GM23338 (cell line): ENCODE measurements at regions not wholly inside any gene's neighbourhood (a gene's known extent, or its start where the extent isn't known, plus 50 kb on each side); places are given as distances from the start of the nearest gene placed in this dataset.

Experiments
- ATAC-seq: fragments of 200-7000 bp; cut with Tn5 transposase; 3 replicates; pipeline ENCODE4 v1.9.1; 2020
- DNase-seq: peaks from one replicate; pipeline ENCODE4 v3.0.0-alpha.2; 2015; ENCODE audit warnings: low spot score
- H2AFZ ChIP-seq: fragments of 200-600 bp; sonication (generic); 2 replicates; pipeline ENCODE4 v1.8.0; 2016; ENCODE audit warnings: antibody characterized with exemption, mild to moderate bottlenecking, moderate library complexity
- H3F3A ChIP-seq: fragments of 200-600 bp; sonication (generic); replicated peaks from 2 replicates; pipeline ENCODE4 v1.8.0; 2017; ENCODE audit warnings: antibody characterized with exemption, mixed run types, low read depth
- H3K27ac ChIP-seq: fragments of 200-600 bp; sonication (generic); 2 replicates; pipeline ENCODE4 v1.6.1; 2016; ENCODE audit warnings: low read depth
- H3K27me3 ChIP-seq: fragments of 200-600 bp; sonication (generic); 2 replicates; pipeline ENCODE4 v1.8.0; 2016; ENCODE audit warnings: mild to moderate bottlenecking, mixed run types, moderate library complexity; ENCODE audit not compliant: insufficient read depth
- H3K36me3 ChIP-seq: fragments of 200-600 bp; sonication (generic); 2 replicates; pipeline ENCODE4 v1.8.0; 2016; ENCODE audit warnings: mild to moderate bottlenecking; ENCODE audit not compliant: insufficient read depth
- H3K4me1 ChIP-seq: fragments of 200-600 bp; sonication (generic); 2 replicates; pipeline ENCODE4 v1.8.0; 2016; ENCODE audit warnings: mild to moderate bottlenecking, moderate library complexity; ENCODE audit not compliant: insufficient read depth
- H3K4me2 ChIP-seq: fragments of 200-600 bp; sonication (generic); 2 replicates; pipeline ENCODE4 v1.7.1; 2017; ENCODE audit warnings: mixed run types
- H3K4me3 ChIP-seq: fragments of 200-600 bp; sonication (generic); 2 replicates; pipeline ENCODE4 v1.6.1; 2016; ENCODE audit warnings: mixed run types
- H3K79me2 ChIP-seq: fragments of 200-600 bp; sonication (generic); replicated peaks from 2 replicates; pipeline ENCODE4 v1.8.0; 2017; ENCODE audit warnings: mild to moderate bottlenecking; ENCODE audit not compliant: insufficient read depth
- H3K9me2 ChIP-seq: fragments of 200-600 bp; sonication (generic); 2 replicates; pipeline ENCODE4 v1.8.0; 2017; ENCODE audit not compliant: insufficient read depth
- H4K20me1 ChIP-seq: fragments of 200-600 bp; sonication (generic); replicated peaks from 2 replicates; pipeline ENCODE4 v1.8.0; 2017; ENCODE audit warnings: mild to moderate bottlenecking; ENCODE audit not compliant: insufficient read depth
- H3K27ac Mint-ChIP-seq: 2 replicates; pipeline ENCODE4 v1.8.0; 2020; ENCODE audit warnings: inconsistent platforms, mild to moderate bottlenecking, moderate library complexity, mixed read lengths
- H3K27me3 Mint-ChIP-seq: 3 replicates; pipeline ENCODE4 v1.8.0; 2022; ENCODE audit warnings: low read depth, mild to moderate bottlenecking, moderate library complexity, mixed read lengths, inconsistent platforms; ENCODE audit not compliant: insufficient read depth, poor library complexity
- H3K36me3 Mint-ChIP-seq: 3 replicates; pipeline ENCODE4 v1.8.0; 2021; ENCODE audit warnings: low read depth, mild to moderate bottlenecking, inconsistent platforms, moderate library complexity, mixed read lengths
- H3K4me1 Mint-ChIP-seq: 3 replicates; pipeline ENCODE4 v1.8.0; 2020; ENCODE audit warnings: mild to moderate bottlenecking, inconsistent platforms, mixed read lengths
- H3K4me3 Mint-ChIP-seq: 3 replicates; pipeline ENCODE4 v1.8.0; 2021; ENCODE audit warnings: moderate library complexity, mild to moderate bottlenecking, inconsistent platforms, mixed read lengths
- H3K9me3 Mint-ChIP-seq: 3 replicates; pipeline ENCODE4 v1.8.0; 2020; ENCODE audit warnings: moderate library complexity, mild to moderate bottlenecking, inconsistent platforms, mixed read lengths
- CREB1 ChIP-seq: fragments of 250-450 bp; sonication (Bioruptor Pico); IDR thresholded peaks from 2 replicates; pipeline ENCODE4 v1.5.0; 2020; ENCODE audit warnings: low read depth, mild to moderate bottlenecking, moderate library complexity
- ETS1 ChIP-seq: IDR thresholded peaks from 2 replicates; pipeline ENCODE4 v1.6.1; 2016; ENCODE audit warnings: antibody characterized with exemption
- EZH2 ChIP-seq: fragments of 200-600 bp; sonication (generic); IDR thresholded peaks from one replicate; pipeline ENCODE4 v1.8.0; 2017; ENCODE audit warnings: antibody characterized with exemption, mild to moderate bottlenecking, low read depth; ENCODE audit not compliant: unreplicated experiment
- REST ChIP-seq: IDR thresholded peaks from one replicate; pipeline ENCODE4 v1.6.1; 2018; ENCODE audit warnings: antibody characterized with exemption; ENCODE audit not compliant: unreplicated experiment
- STAT1 ChIP-seq: IDR thresholded peaks from one replicate; pipeline ENCODE4 v1.6.1; 2016; ENCODE audit warnings: antibody characterized with exemption; ENCODE audit not compliant: unreplicated experiment
- ZNF331 ChIP-seq: fragments of 250-450 bp; sonication (Bioruptor Pico); IDR thresholded peaks from 2 replicates; pipeline ENCODE4 v1.5.0; 2020; ENCODE audit warnings: low read depth, mild to moderate bottlenecking, moderate library complexity
- TF ChIP-seq, protein P1 (sequence below), 2 experiments: fragments of 200-600 bp in 1 of 2; sonication (generic) in 1 of 2; conservative IDR thresholded peaks; 2 replicates each; pipeline versions ENCODE4 v1.5.1 to v1.6.1; 2016 to 2017; ENCODE audit warnings: antibody characterized with exemption in 2 of 2, low read depth in 2 of 2, mild to moderate bottlenecking in 2 of 2, moderate library complexity in 1 of 2

DNA sequence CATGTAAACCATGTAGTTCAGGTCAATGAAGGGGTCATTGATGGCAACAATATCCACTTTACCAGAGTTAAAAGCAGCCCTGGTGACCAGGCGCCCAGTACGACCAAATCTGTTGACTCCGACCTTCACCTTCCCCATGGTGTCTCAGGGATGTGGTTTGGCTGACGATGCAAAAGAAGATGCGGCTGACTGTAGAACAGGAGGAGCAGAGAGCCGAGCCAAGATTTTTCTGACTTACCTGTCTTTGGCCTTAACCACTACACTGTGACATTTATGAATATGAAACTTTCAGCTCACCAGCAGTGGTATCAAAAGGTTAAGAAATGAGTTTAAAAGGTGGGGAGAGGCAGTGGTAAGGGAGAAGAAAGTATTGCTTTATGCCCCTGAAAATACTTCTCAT is 309.8 kb downstream of the BCOR start (continued):
- TF ChIP-seq, protein P1, sequence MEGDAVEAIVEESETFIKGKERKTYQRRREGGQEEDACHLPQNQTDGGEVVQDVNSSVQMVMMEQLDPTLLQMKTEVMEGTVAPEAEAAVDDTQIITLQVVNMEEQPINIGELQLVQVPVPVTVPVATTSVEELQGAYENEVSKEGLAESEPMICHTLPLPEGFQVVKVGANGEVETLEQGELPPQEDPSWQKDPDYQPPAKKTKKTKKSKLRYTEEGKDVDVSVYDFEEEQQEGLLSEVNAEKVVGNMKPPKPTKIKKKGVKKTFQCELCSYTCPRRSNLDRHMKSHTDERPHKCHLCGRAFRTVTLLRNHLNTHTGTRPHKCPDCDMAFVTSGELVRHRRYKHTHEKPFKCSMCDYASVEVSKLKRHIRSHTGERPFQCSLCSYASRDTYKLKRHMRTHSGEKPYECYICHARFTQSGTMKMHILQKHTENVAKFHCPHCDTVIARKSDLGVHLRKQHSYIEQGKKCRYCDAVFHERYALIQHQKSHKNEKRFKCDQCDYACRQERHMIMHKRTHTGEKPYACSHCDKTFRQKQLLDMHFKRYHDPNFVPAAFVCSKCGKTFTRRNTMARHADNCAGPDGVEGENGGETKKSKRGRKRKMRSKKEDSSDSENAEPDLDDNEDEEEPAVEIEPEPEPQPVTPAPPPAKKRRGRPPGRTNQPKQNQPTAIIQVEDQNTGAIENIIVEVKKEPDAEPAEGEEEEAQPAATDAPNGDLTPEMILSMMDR (conservative IDR thresholded peaks at IDR 0.05; ENCODE audit: low read depth in 2 of 2): no peak
- no peak for TF ChIP-seq EZH2

DNA sequence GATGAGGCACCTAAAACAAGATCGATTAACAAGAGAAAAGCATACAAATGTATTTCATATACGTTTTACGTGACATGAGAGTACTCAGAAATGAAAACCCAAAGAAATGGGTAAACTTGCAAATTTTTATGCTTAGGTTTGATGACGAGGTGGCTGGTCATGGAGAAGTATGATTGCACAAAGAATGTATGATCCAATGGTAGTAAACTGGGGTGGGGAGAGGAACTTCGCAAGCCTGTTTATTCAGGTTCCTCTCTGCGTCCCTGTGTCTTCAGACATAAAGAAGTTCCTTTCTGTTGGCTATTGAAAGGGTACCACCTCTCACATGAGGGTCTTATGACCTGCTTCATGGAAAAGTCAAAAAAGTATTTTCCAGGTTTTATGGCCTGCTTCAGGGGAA is 309.2 kb downstream of the BCOR start:
- Histone ChIP-seq H3K9me2 (no peaks in the 10 kb centered on the region; the same call in 1 of the 2 replicates), H3K4me3 (no peak overlapping the region), H3K36me3 (no peaks in the 10 kb centered on the region), H3K27me3 (no peaks in the 10 kb centered on the region), H3K79me2 (no peaks in the 10 kb centered on the region), H3K4me2 (no peak overlapping the region), H4K20me1 (no peaks in the 10 kb centered on the region), H2AFZ (no peak overlapping the region), H3K4me1 (no peaks in the 10 kb centered on the region), H3F3A (no peaks in the 10 kb centered on the region), H3K27ac (no peak overlapping the region)
- Mint-ChIP-seq H3K36me3 (no peaks in the 10 kb centered on the region), H3K4me3 (no peak overlapping the region), H3K27me3 (no peaks in the 10 kb centered on the region), H3K9me3 (no peaks in the 10 kb centered on the region), H3K27ac (no peak overlapping the region), H3K4me1 (no peaks in the 10 kb centered on the region; the same call in 2 of the 3 replicates)
- DNase-seq: no peak
- no peak for ATAC-seq
- TF ChIP-seq STAT1: no peak
- no peak for TF ChIP-seq EZH2

- no peak overlapping the region for H3K4me2 ChIP-seq
- no peak overlapping the region for H3K27ac Mint-ChIP-seq
- H3F3A ChIP-seq: no peaks in the 10 kb centered on the region
- H4K20me1 ChIP-seq: no peaks in the 10 kb centered on the region
- no peaks in the 10 kb centered on the region for H3K36me3 Mint-ChIP-seq
- peaks cover 3% of the 10 kb centered on the region for H3K27me3 Mint-ChIP-seq
- no peak overlapping the region for H3K4me3 Mint-ChIP-seq
- peaks cover 7% of the 10 kb centered on the region; the same call in 1 of the 2 replicates for H3K4me1 ChIP-seq
- H3K27ac ChIP-seq: no peak overlapping the region
- H3K9me3 Mint-ChIP-seq: no peaks in the 10 kb centered on the region
- no peak overlapping the region for H3K4me3 ChIP-seq
- no peaks in the 10 kb centered on the region for H3K79me2 ChIP-seq
- DNase-seq: no peak
- H2AFZ ChIP-seq: no peak overlapping the region
- H3K9me2 ChIP-seq: no peaks in the 10 kb centered on the region; the same call in 1 of the 2 replicates
- no peaks in the 10 kb centered on the region for H3K36me3 ChIP-seq
- no peaks in the 10 kb centered on the region for H3K27me3 ChIP-seq
- no peak for ATAC-seq
- no peaks in the 10 kb centered on the region; the same call in 2 of the 3 replicates for H3K4me1 Mint-ChIP-seq
- TF ChIP-seq STAT1 (no peak), REST (no peak), EZH2 (no peak), CREB1 (CRISPR knock-in tag) (no peak), ETS1 (no peak), ZNF331 (CRISPR knock-in tag) (no peak)
- TF ChIP-seq, protein P1 (conservative IDR thresholded peaks at IDR 0.05; ENCODE audit: low read depth in 2 of 2): no peak
Observed at GRCh38 chrX:39791691-39792090, 306.1 kb downstream of the BCOR start.
